Keratinocyte (primary cell): ENCODE measurements at regions not wholly inside any gene's neighbourhood (a gene's known extent, or its start where the extent isn't known, plus 50 kb on each side); places are given as distances from the start of the nearest gene placed in this dataset.

Source experiments
- DNase-seq: peaks from one replicate; pipeline ENCODE4 v3.0.0-alpha.2; 2011; ENCODE audit warnings: low read depth, missing footprints, low spot score
- FAIRE-seq: peaks from 2 replicates; lab custom pipeline; 2011; peaks lifted over from hg19 to GRCh38; lab: Jason Lieb, UNC
- H2AFZ ChIP-seq: 2 replicates; pipeline ENCODE4 v1.6.0; 2012; ENCODE audit warnings: low read length, control low read depth, inconsistent platforms; ENCODE audit not compliant: control insufficient read depth
- H3K27ac ChIP-seq: 2 replicates; pipeline ENCODE4 v1.5.1; 2011; ENCODE audit warnings: low read length; ENCODE audit not compliant: control insufficient read depth, insufficient read depth
- H3K27me3 ChIP-seq: 3 replicates; pipeline ENCODE4 v1.6.0; 2011; ENCODE audit warnings: low read length; ENCODE audit not compliant: control insufficient read depth, insufficient read depth; ENCODE audit errors: extremely low read depth
- H3K36me3 ChIP-seq, 2 experiments: 2 replicates in 1 of 2; 3 replicates in 1 of 2; pipeline ENCODE4 v1.5.1; 2011; ENCODE audit warnings: low read length in 2 of 2, mild to moderate bottlenecking in 1 of 2; ENCODE audit not compliant: control insufficient read depth in 2 of 2, insufficient read depth in 2 of 2; ENCODE audit errors: extremely low read depth in 1 of 2
- H3K4me1 ChIP-seq: 3 replicates; pipeline ENCODE4 v1.5.1; 2011; ENCODE audit warnings: low read length; ENCODE audit not compliant: control insufficient read depth, insufficient read depth; ENCODE audit errors: extremely low read depth
- H3K4me2 ChIP-seq: 3 replicates; pipeline ENCODE4 v1.6.0; 2011; ENCODE audit warnings: low read depth, low read length; ENCODE audit not compliant: control insufficient read depth, insufficient read depth; ENCODE audit errors: extremely low read depth
- H3K4me3 ChIP-seq, 3 experiments: fragments of 200-600 bp in 1 of 3; sonication (generic) in 1 of 3; 2 replicates in 2 of 3; 3 replicates in 1 of 3; pipeline ENCODE4 v1.5.1; 2011 to 2016; ENCODE audit warnings: low read length in 3 of 3, mild to moderate bottlenecking in 3 of 3, control low read depth in 2 of 3, inconsistent platforms in 1 of 3, low read depth in 1 of 3, mixed read lengths in 1 of 3, mixed run types in 1 of 3, moderate library complexity in 1 of 3; ENCODE audit not compliant: control insufficient read depth in 2 of 3, insufficient read depth in 2 of 3; ENCODE audit errors: extremely low read depth in 1 of 3
- H3K79me2 ChIP-seq: 2 replicates; pipeline ENCODE4 v1.6.0; 2012; ENCODE audit warnings: low read length; ENCODE audit not compliant: control insufficient read depth, insufficient read depth
- H3K9ac ChIP-seq: 3 replicates; pipeline ENCODE4 v1.6.0; 2011; ENCODE audit warnings: low read length; ENCODE audit not compliant: control insufficient read depth, insufficient read depth; ENCODE audit errors: extremely low read depth
- H3K9me1 ChIP-seq: 3 replicates; pipeline ENCODE4 v1.6.0; 2011; ENCODE audit warnings: low read length; ENCODE audit not compliant: control insufficient read depth, insufficient read depth; ENCODE audit errors: extremely low read depth
- H3K9me3 ChIP-seq: 2 replicates; pipeline ENCODE4 v1.5.1; 2012; ENCODE audit warnings: low read depth, low read length; ENCODE audit not compliant: control insufficient read depth
- H4K20me1 ChIP-seq: 3 replicates; pipeline ENCODE4 v1.6.0; 2011; ENCODE audit warnings: low read length; ENCODE audit not compliant: control insufficient read depth, insufficient read depth; ENCODE audit errors: extremely low read depth
- EZH2 ChIP-seq: IDR thresholded peaks from one replicate; pipeline ENCODE4 v1.6.1; 2012; ENCODE audit warnings: inconsistent platforms, mild to moderate bottlenecking, low read length, moderate library complexity
- dilution Hi-C: fragments of 300-500 bp; cut with MboI; formaldehyde crosslinking; loops from one replicate; pipeline ENCODE4 v1.7.0; 2020; ENCODE audit warnings: low sequenced_read_pairs; ENCODE audit not compliant: extremely low pct_ligation_motif_present
- TF ChIP-seq, protein P1 (sequence below), 3 experiments: IDR thresholded peaks in 1 of 3; conservative IDR thresholded peaks in 1 of 3; optimal IDR thresholded peaks in 1 of 3; 2 replicates in 2 of 3; 3 replicates in 1 of 3; pipeline versions ENCODE3 to v1.5.1; 2011; ENCODE audit warnings: low read length in 3 of 3, mild to moderate bottlenecking in 3 of 3, moderate library complexity in 2 of 3, control low read depth in 1 of 3, inconsistent platforms in 1 of 3; ENCODE audit not compliant: insufficient read depth in 2 of 3; ENCODE audit errors: extremely low read depth in 1 of 3

DNA sequence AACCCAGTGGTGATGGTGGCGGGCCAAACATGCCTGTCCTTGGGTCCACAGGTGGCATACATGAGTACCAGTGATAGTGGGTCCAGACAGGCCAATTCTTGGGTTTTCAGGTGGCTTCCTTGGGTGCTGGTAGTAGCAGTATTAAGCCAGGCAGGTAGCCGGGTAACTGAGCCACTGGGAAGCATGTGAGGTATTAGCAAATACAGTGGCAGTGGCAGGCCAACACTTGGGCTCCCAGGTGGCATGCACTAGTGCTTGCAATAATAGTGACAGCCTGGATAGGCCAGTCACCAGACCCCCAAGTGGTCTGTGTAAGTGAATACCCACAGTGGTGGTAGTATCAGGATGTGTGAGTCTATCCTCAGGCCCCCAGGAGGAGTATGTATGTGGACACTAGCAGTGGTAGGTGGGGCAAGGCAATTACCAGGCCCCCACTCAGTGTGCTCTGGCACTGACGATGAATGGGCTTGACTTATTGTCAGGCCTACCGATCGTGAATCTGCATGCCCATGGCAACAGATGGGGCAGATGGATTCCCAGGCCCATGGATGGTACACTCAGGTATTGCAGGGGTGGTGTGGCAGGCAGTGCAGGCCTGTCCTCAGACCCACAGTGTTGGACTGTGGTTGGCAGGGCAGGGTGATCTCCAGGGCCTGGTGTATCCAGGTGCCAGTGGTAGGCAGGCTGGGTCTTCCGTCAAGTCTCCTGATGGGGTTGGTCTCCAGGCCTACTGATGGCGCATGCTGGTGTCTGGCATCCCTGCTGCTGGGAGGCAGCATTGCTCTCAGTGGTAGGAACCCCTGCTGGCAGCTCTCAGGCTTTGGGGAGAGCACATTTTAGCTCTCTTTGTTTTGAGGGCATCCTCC lies 840.7 kb downstream of the FAM181B start:
- dilution Hi-C loops = no loop called here
- Histone ChIP-seq H4K20me1 (no peaks in the 10 kb centered on the region), H3K9me3 (no peaks in the 10 kb centered on the region), H2AFZ (no peak overlapping the region), H3K27ac (no peak overlapping the region), H3K9ac (no peak overlapping the region), H3K9me1 (no peaks in the 10 kb centered on the region), H3K4me1 (no peaks in the 10 kb centered on the region), H3K4me2 (no peak overlapping the region), H3K36me3 (no peaks in the 10 kb centered on the region), H3K79me2 (no peaks in the 10 kb centered on the region), H3K4me3 (no peak overlapping the region), H3K27me3 (no peaks in the 10 kb centered on the region)
- FAIRE-seq (no peak), DNase-seq (no peak)
- TF ChIP-seq, protein P1, sequence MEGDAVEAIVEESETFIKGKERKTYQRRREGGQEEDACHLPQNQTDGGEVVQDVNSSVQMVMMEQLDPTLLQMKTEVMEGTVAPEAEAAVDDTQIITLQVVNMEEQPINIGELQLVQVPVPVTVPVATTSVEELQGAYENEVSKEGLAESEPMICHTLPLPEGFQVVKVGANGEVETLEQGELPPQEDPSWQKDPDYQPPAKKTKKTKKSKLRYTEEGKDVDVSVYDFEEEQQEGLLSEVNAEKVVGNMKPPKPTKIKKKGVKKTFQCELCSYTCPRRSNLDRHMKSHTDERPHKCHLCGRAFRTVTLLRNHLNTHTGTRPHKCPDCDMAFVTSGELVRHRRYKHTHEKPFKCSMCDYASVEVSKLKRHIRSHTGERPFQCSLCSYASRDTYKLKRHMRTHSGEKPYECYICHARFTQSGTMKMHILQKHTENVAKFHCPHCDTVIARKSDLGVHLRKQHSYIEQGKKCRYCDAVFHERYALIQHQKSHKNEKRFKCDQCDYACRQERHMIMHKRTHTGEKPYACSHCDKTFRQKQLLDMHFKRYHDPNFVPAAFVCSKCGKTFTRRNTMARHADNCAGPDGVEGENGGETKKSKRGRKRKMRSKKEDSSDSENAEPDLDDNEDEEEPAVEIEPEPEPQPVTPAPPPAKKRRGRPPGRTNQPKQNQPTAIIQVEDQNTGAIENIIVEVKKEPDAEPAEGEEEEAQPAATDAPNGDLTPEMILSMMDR (optimal IDR thresholded peaks at IDR 0.05 in 1 of 3, IDR thresholded peaks at IDR 0.05 in 1 of 3, conservative IDR thresholded peaks at IDR 0.05 in 1 of 3; ENCODE audit: extremely low read depth in 1 of 3, insufficient read depth in 2 of 3, low read length in 3 of 3) = no peak

DNA sequence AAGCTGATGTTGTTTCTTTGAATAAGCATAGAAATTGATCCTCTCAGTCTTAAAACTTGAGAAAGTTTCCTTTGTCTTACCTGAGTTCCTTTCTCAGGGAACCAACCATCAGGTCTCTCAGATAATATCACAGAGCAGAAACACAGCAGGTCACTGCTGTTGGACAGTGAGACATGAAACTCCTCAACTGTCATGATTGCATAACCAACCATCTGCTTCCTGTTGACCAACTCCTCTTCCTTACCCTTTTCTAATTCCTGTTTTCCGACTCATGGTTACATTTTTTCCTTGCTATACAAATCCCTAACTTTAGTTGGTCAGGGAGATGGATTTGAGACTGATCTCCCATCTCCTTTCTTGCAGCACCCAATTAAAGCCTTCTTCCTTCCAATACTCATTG lies 845.3 kb downstream of the FAM181B start:
- DNase-seq (no peak), FAIRE-seq (no peak)
- Histone ChIP-seq H3K27ac (no peak overlapping the region), H3K9ac (no peak overlapping the region), H2AFZ (no peak overlapping the region), H4K20me1 (no peaks in the 10 kb centered on the region), H3K36me3 (no peaks in the 10 kb centered on the region), H3K9me1 (no peaks in the 10 kb centered on the region), H3K79me2 (no peaks in the 10 kb centered on the region), H3K4me1 (no peaks in the 10 kb centered on the region), H3K4me2 (no peak overlapping the region), H3K9me3 (no peaks in the 10 kb centered on the region), H3K4me3 (no peak overlapping the region), H3K27me3 (no peaks in the 10 kb centered on the region)
- no peak for TF ChIP-seq EZH2
- TF ChIP-seq, protein P1 (optimal IDR thresholded peaks at IDR 0.05 in 1 of 3, IDR thresholded peaks at IDR 0.05 in 1 of 3, conservative IDR thresholded peaks at IDR 0.05 in 1 of 3; ENCODE audit: extremely low read depth in 1 of 3, insufficient read depth in 2 of 3, low read length in 3 of 3) = no peak
- dilution Hi-C loops = no loop called here
